Mesothelial cell of epicardium (in vitro differentiated cells): ENCODE measurements at regions not wholly inside any gene's neighbourhood (a gene's known extent, or its start where the extent isn't known, plus 50 kb on each side); places are given as distances from the start of the nearest gene placed in this dataset.

Experiments
- DNase-seq, 2 experiments: peaks; one replicate each; pipeline ENCODE4 v3.0.0; 2021; ENCODE audit warnings: low spot score in 2 of 2; ENCODE audit not compliant: unreplicated experiment in 2 of 2
- H3K27ac Mint-ChIP-seq: 2 replicates; pipeline ENCODE4 v1.8.0; 2021; ENCODE audit warnings: mixed read lengths
- H3K27me3 Mint-ChIP-seq: 2 replicates; pipeline ENCODE4 v1.8.0; 2021; ENCODE audit warnings: low read depth, mixed read lengths
- H3K36me3 Mint-ChIP-seq: 2 replicates; pipeline ENCODE4 v1.8.0; 2021; ENCODE audit warnings: mixed read lengths
- H3K4me1 Mint-ChIP-seq: 2 replicates; pipeline ENCODE4 v1.8.0; 2021; ENCODE audit warnings: mixed read lengths
- H3K4me3 Mint-ChIP-seq: 2 replicates; pipeline ENCODE4 v1.8.0; 2021; ENCODE audit warnings: mild to moderate bottlenecking, moderate library complexity, mixed read lengths
- H3K9me3 Mint-ChIP-seq: 2 replicates; pipeline ENCODE4 v1.8.0; 2021; ENCODE audit warnings: mixed read lengths
- CTCF ChIP-seq: fragments of 200-600 bp; sonication (generic); IDR thresholded peaks from one replicate; pipeline ENCODE4 v1.5.0; 2021; ENCODE audit warnings: antibody characterized with exemption; ENCODE audit not compliant: unreplicated experiment

GRCh38 chr4:147332091-147332490, 148.8 kb upstream of the EDNRA start:
- Mint-ChIP-seq H3K27me3 (no peaks in the 10 kb centered on the region), H3K27ac (peak overlapping the region; percentile 84), H3K4me1 (peaks cover 66% of the 10 kb centered on the region), H3K36me3 (peaks cover 3% of the 10 kb centered on the region), H3K9me3 (no peaks in the 10 kb centered on the region), H3K4me3 (no peak overlapping the region)
- TF ChIP-seq CTCF = no peak
- DNase-seq = no peak

DNA sequence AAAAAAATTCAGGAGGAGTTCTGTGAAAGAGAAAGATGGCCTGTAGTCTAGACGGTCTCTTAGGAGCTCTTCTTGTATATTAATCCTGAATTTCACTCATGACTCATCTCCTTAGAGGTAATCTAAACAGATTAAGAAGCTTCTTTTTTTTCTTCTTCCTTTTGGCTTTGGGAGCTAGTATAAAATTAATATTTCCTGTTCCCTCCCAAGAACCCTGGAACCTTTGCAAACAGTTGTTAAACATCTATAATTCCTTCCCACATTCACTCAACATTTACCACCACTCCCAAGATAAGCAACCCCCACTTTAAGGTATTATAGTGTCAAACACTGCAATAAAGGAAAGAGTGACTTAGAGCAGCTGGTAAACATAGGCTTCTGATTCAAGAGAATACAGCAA, 146.4 kb upstream of the EDNRA start:
- peaks cover 67% of the 10 kb centered on the region for H3K4me1 Mint-ChIP-seq
- TF ChIP-seq CTCF = no peak
- no peak overlapping the region for H3K4me3 Mint-ChIP-seq
- no peaks in the 10 kb centered on the region for H3K9me3 Mint-ChIP-seq
- no peak for DNase-seq
- no peaks in the 10 kb centered on the region for H3K27me3 Mint-ChIP-seq
- peaks cover 4% of the 10 kb centered on the region for H3K36me3 Mint-ChIP-seq
- H3K27ac Mint-ChIP-seq = peak overlapping the region; percentile 97

DNA sequence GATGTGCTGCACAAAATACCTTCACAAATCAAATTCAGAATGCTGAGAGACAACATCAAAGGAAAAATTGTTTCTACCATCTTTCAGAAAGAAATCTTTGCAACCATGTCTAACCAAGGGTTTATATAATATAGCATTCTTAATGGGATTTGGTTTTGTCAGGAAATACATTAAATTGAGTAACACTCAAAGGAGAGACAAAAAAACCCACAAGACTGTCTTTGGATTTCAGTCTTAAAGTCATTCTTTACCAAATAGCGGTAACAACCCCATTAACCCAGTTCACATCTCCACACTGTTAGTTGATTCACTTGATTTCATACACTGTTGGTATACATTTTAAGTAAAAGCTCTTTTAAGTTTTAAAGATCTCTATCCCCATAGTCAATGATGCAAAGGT, 145.7 kb upstream of the EDNRA start:
- Mint-ChIP-seq H3K36me3 (peaks cover 2% of the 10 kb centered on the region), H3K27ac (peak overlapping the region; percentile 97)

DNA sequence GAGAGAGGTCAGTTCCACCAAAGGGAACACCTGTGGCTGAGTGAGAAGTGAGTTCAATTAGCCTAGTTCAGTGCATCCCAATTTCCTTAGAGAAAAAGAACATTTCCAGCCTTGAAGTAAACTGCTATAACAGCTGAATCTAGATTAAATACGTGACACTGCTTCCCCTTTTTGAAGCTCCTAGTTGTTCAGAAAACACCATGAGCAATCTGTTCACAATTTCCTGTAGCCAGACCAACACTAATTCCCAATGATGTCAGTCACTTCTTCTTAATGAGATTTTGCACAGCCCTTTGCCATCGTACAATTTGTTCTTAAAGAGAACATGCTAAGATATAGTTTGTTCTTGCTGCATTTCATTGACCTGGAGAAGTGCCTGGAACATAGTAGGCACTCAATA, 144.6 kb upstream of the EDNRA start:
- H3K27me3 Mint-ChIP-seq = no peaks in the 10 kb centered on the region
- peak overlapping the region; percentile 97 for H3K27ac Mint-ChIP-seq
- DNase-seq = no peak
- H3K4me3 Mint-ChIP-seq = no peak overlapping the region
- H3K4me1 Mint-ChIP-seq = peaks cover 68% of the 10 kb centered on the region
- peaks cover 5% of the 10 kb centered on the region for H3K36me3 Mint-ChIP-seq
- no peaks in the 10 kb centered on the region for H3K9me3 Mint-ChIP-seq
- TF ChIP-seq CTCF = no peak

More for the DNA sequence above, 145.7 kb upstream of the EDNRA start:
- no peak overlapping the region for H3K4me3 Mint-ChIP-seq
- no peak for DNase-seq
- no peaks in the 10 kb centered on the region for H3K9me3 Mint-ChIP-seq
- H3K4me1 Mint-ChIP-seq = peaks cover 68% of the 10 kb centered on the region
- no peaks in the 10 kb centered on the region for H3K27me3 Mint-ChIP-seq
- TF ChIP-seq CTCF = no peak

DNA sequence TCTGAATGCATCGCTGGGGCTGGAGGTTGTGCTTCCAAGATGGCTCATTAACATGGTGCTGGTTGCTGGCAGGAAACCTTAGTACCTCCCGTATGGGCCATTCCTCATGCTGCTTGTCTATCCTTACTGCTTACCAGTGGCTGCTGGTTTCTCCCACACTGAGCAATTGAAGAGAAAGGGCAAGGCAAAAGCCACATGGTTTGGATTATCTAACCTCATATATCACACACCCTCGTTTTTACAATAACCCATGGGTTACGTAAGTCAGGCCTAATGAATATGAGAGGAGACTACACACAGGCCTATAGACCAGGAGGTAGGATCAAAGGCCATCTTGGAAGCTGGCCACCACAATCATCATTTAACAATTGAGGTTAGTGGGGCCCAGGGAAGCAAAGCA, 141.8 kb upstream of the EDNRA start:
- peaks cover 13% of the 10 kb centered on the region for H3K36me3 Mint-ChIP-seq
- no peaks in the 10 kb centered on the region for H3K27me3 Mint-ChIP-seq
- DNase-seq = no peak
- H3K27ac Mint-ChIP-seq = peak overlapping the region; percentile 30
- peaks cover 9% of the 10 kb centered on the region for H3K9me3 Mint-ChIP-seq
- H3K4me3 Mint-ChIP-seq = no peak overlapping the region
- peaks cover 59% of the 10 kb centered on the region for H3K4me1 Mint-ChIP-seq
- no peak for TF ChIP-seq CTCF

DNA sequence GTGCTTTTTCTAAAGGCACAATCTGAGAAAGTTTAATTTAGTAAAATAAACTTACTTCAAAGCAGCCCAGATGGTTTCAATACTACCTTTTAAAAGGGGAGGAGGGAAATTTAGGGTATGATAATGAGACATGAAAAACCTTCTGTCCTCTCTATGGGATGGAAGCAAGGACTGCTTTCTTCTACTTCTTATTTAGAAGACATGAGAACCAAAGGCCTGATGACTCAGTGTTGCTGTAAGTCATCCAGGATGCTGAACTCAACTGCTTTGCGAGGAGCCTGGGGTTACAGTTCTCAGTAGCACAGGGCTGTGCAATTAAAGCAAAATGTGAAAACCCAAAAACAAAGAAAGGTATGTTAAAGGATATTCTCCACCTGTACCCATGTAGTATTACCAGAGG, 140.8 kb upstream of the EDNRA start:
- Mint-ChIP-seq H3K4me1 (peaks cover 49% of the 10 kb centered on the region), H3K9me3 (peaks cover 9% of the 10 kb centered on the region), H3K27me3 (no peaks in the 10 kb centered on the region), H3K36me3 (peaks cover 13% of the 10 kb centered on the region), H3K4me3 (no peak overlapping the region), H3K27ac (peak overlapping the region; percentile 85)
- DNase-seq = no peak
- no peak for TF ChIP-seq CTCF
